ENCODE measurements at regions not wholly inside any gene's neighbourhood (a gene's known extent, or its start where the extent isn't known, plus 50 kb on each side); places are given as distances from the start of the nearest gene placed in this dataset.

- intact Hi-C loops (cut with DNase I; ENCODE audit: low total_unique reads): no loop called here
- no peak overlapping the region for H3K27ac ChIP-seq
- peaks cover 10 to 27% (median 18%) of the 10 kb centered on the region in 4 donors for H3K4me1 ChIP-seq
- WGBS, 2 donors (ENCODE audit: low coverage in 1 of 2): 59 to 61% methylated on average over 6 of the region's 6 CpGs
- peaks cover 68% of the 10 kb centered on the region for H3K27me3 ChIP-seq
- no peak overlapping the region for H3K4me3 ChIP-seq
- no peak for DNase-seq
- TF ChIP-seq POLR2A (IDR thresholded peaks at IDR 0.05): no peak
- TF ChIP-seq POLR2AphosphoS5 (IDR thresholded peaks at IDR 0.05): no peak
- TF ChIP-seq EP300 (IDR thresholded peaks at IDR 0.05; ENCODE audit: low read depth): no peak
- TF ChIP-seq CTCF (IDR thresholded peaks at IDR 0.05): no peak
- no peaks in the 10 kb centered on the region for H3K9me3 ChIP-seq
- in situ Hi-C loops (cut with MboI; ENCODE audit: low pct_ligation_motif_present in 1 of 4, low pct_unique_long_range_greater_than_20kb in 1 of 4, low sequenced_read_pairs in 3 of 4): no loop called here
- no peaks in the 10 kb centered on the region for H3K36me3 ChIP-seq
Measured at GRCh38 chr20:62560162-62560561, 82.1 kb upstream of the SLCO4A1 start.

GRCh38 chr20:62561182-62561581 is 81.1 kb upstream of the SLCO4A1 start:
- H3K9me3 ChIP-seq: no peaks in the 10 kb centered on the region
- H3K27ac ChIP-seq: no peak overlapping the region
- no peak for DNase-seq
- WGBS, 2 donors (ENCODE audit: low coverage in 1 of 2): 44% methylated on average over 8 of the region's 15 CpGs; no CpG with 5 or more reads in 1 of the 2 donors
- H3K36me3 ChIP-seq: no peaks in the 10 kb centered on the region
- in situ Hi-C loops (cut with MboI; ENCODE audit: low pct_ligation_motif_present in 1 of 4, low pct_unique_long_range_greater_than_20kb in 1 of 4, low sequenced_read_pairs in 3 of 4) (no loop called here), intact Hi-C loops (cut with DNase I; ENCODE audit: low total_unique reads) (no loop called here)
- peaks cover 57% of the 10 kb centered on the region for H3K27me3 ChIP-seq
- TF ChIP-seq POLR2AphosphoS5 (IDR thresholded peaks at IDR 0.05) (no peak), CTCF (IDR thresholded peaks at IDR 0.05) (no peak), EP300 (IDR thresholded peaks at IDR 0.05; ENCODE audit: low read depth) (no peak), POLR2A (IDR thresholded peaks at IDR 0.05) (no peak)
- H3K4me1 ChIP-seq: peaks cover 6 to 20% (median 12%) of the 10 kb centered on the region in 4 donors
- no peak overlapping the region for H3K4me3 ChIP-seq

GRCh38 chr20:62561948-62562347 is 80.4 kb upstream of the SLCO4A1 start:
- Histone ChIP-seq H3K27ac (no peak overlapping the region), H3K9me3 (no peaks in the 10 kb centered on the region), H3K27me3 (peaks cover 50% of the 10 kb centered on the region), H3K4me1 (peaks cover 0 to 15% (median 8%) of the 10 kb centered on the region in 4 donors), H3K36me3 (no peaks in the 10 kb centered on the region), H3K4me3 (no peak overlapping the region)
- no peak for TF ChIP-seq POLR2AphosphoS5 (IDR thresholded peaks at IDR 0.05)
- no peak for TF ChIP-seq POLR2A (IDR thresholded peaks at IDR 0.05)
- TF ChIP-seq CTCF (IDR thresholded peaks at IDR 0.05): no peak
- TF ChIP-seq EP300 (IDR thresholded peaks at IDR 0.05; ENCODE audit: low read depth): no peak
- no peak for DNase-seq
- 43 to 64% methylated on average over 4 to 14 of the region's 16 CpGs for WGBS, 2 donors (ENCODE audit: low coverage in 1 of 2)
- intact Hi-C loops (cut with DNase I; ENCODE audit: low total_unique reads): no loop called here
- in situ Hi-C loops (cut with MboI; ENCODE audit: low pct_ligation_motif_present in 1 of 4, low pct_unique_long_range_greater_than_20kb in 1 of 4, low sequenced_read_pairs in 3 of 4): no loop called here

- TF ChIP-seq POLR2A (IDR thresholded peaks at IDR 0.05) (no peak), CTCF (IDR thresholded peaks at IDR 0.05) (no peak), EP300 (IDR thresholded peaks at IDR 0.05; ENCODE audit: low read depth) (no peak), POLR2AphosphoS5 (IDR thresholded peaks at IDR 0.05) (no peak)
- H3K4me3 ChIP-seq: no peak overlapping the region
- DNase-seq: no peak
- no peaks in the 10 kb centered on the region for H3K9me3 ChIP-seq
- 90% methylated on average over 14 of the region's 18 CpGs; no CpG with 5 or more reads in 1 of the 2 donors for WGBS, 2 donors (ENCODE audit: low coverage in 1 of 2)
- in situ Hi-C loops (cut with MboI; ENCODE audit: low pct_ligation_motif_present in 1 of 4, low pct_unique_long_range_greater_than_20kb in 1 of 4, low sequenced_read_pairs in 3 of 4) (no loop called here), intact Hi-C loops (cut with DNase I; ENCODE audit: low total_unique reads) (no loop called here)
- no peaks in the 10 kb centered on the region for H3K36me3 ChIP-seq
- H3K27ac ChIP-seq: no peak overlapping the region
- peaks cover 0 to 14% (median 7%) of the 10 kb centered on the region in 4 donors for H3K4me1 ChIP-seq
- peaks cover 41% of the 10 kb centered on the region for H3K27me3 ChIP-seq
Measured at GRCh38 chr20:62562831-62563230, 79.5 kb upstream of the SLCO4A1 start.
